Keratinocyte (primary cell): ENCODE measurements at regions not wholly inside any gene's neighbourhood (a gene's known extent, or its start where the extent isn't known, plus 50 kb on each side); places are given as distances from the start of the nearest gene placed in this dataset.

Experiments used
- DNase-seq: peaks from one replicate; pipeline ENCODE4 v3.0.0-alpha.2; 2011; ENCODE audit warnings: low read depth, missing footprints, low spot score
- FAIRE-seq: peaks from 2 replicates; lab custom pipeline; 2011; peaks lifted over from hg19 to GRCh38; lab: Jason Lieb, UNC
- H2AFZ ChIP-seq: 2 replicates; pipeline ENCODE4 v1.6.0; 2012; ENCODE audit warnings: low read length, control low read depth, inconsistent platforms; ENCODE audit not compliant: control insufficient read depth
- H3K27ac ChIP-seq: 2 replicates; pipeline ENCODE4 v1.5.1; 2011; ENCODE audit warnings: low read length; ENCODE audit not compliant: control insufficient read depth, insufficient read depth
- H3K27me3 ChIP-seq: 3 replicates; pipeline ENCODE4 v1.6.0; 2011; ENCODE audit warnings: low read length; ENCODE audit not compliant: control insufficient read depth, insufficient read depth; ENCODE audit errors: extremely low read depth
- H3K36me3 ChIP-seq, 2 experiments: 2 replicates in 1 of 2; 3 replicates in 1 of 2; pipeline ENCODE4 v1.5.1; 2011; ENCODE audit warnings: low read length in 2 of 2, mild to moderate bottlenecking in 1 of 2; ENCODE audit not compliant: control insufficient read depth in 2 of 2, insufficient read depth in 2 of 2; ENCODE audit errors: extremely low read depth in 1 of 2
- H3K4me1 ChIP-seq: 3 replicates; pipeline ENCODE4 v1.5.1; 2011; ENCODE audit warnings: low read length; ENCODE audit not compliant: control insufficient read depth, insufficient read depth; ENCODE audit errors: extremely low read depth
- H3K4me2 ChIP-seq: 3 replicates; pipeline ENCODE4 v1.6.0; 2011; ENCODE audit warnings: low read depth, low read length; ENCODE audit not compliant: control insufficient read depth, insufficient read depth; ENCODE audit errors: extremely low read depth
- H3K4me3 ChIP-seq, 3 experiments: fragments of 200-600 bp in 1 of 3; sonication (generic) in 1 of 3; 2 replicates in 2 of 3; 3 replicates in 1 of 3; pipeline ENCODE4 v1.5.1; 2011 to 2016; ENCODE audit warnings: low read length in 3 of 3, mild to moderate bottlenecking in 3 of 3, control low read depth in 2 of 3, inconsistent platforms in 1 of 3, low read depth in 1 of 3, mixed read lengths in 1 of 3, mixed run types in 1 of 3, moderate library complexity in 1 of 3; ENCODE audit not compliant: control insufficient read depth in 2 of 3, insufficient read depth in 2 of 3; ENCODE audit errors: extremely low read depth in 1 of 3
- H3K79me2 ChIP-seq: 2 replicates; pipeline ENCODE4 v1.6.0; 2012; ENCODE audit warnings: low read length; ENCODE audit not compliant: control insufficient read depth, insufficient read depth
- H3K9ac ChIP-seq: 3 replicates; pipeline ENCODE4 v1.6.0; 2011; ENCODE audit warnings: low read length; ENCODE audit not compliant: control insufficient read depth, insufficient read depth; ENCODE audit errors: extremely low read depth
- H3K9me1 ChIP-seq: 3 replicates; pipeline ENCODE4 v1.6.0; 2011; ENCODE audit warnings: low read length; ENCODE audit not compliant: control insufficient read depth, insufficient read depth; ENCODE audit errors: extremely low read depth
- H3K9me3 ChIP-seq: 2 replicates; pipeline ENCODE4 v1.5.1; 2012; ENCODE audit warnings: low read depth, low read length; ENCODE audit not compliant: control insufficient read depth
- H4K20me1 ChIP-seq: 3 replicates; pipeline ENCODE4 v1.6.0; 2011; ENCODE audit warnings: low read length; ENCODE audit not compliant: control insufficient read depth, insufficient read depth; ENCODE audit errors: extremely low read depth
- CTCF ChIP-seq, 3 experiments: IDR thresholded peaks in 1 of 3; conservative IDR thresholded peaks in 1 of 3; optimal IDR thresholded peaks in 1 of 3; 2 replicates in 2 of 3; 3 replicates in 1 of 3; pipeline versions ENCODE3 to v1.5.1; 2011; ENCODE audit warnings: low read length in 3 of 3, mild to moderate bottlenecking in 3 of 3, moderate library complexity in 2 of 3, control low read depth in 1 of 3, inconsistent platforms in 1 of 3; ENCODE audit not compliant: insufficient read depth in 2 of 3; ENCODE audit errors: extremely low read depth in 1 of 3
- EZH2 ChIP-seq: IDR thresholded peaks from one replicate; pipeline ENCODE4 v1.6.1; 2012; ENCODE audit warnings: inconsistent platforms, mild to moderate bottlenecking, low read length, moderate library complexity
- dilution Hi-C: fragments of 300-500 bp; cut with MboI; formaldehyde crosslinking; loops from one replicate; pipeline ENCODE4 v1.7.0; 2020; ENCODE audit warnings: low sequenced_read_pairs; ENCODE audit not compliant: extremely low pct_ligation_motif_present

GRCh38 chr5:17094830-17095229 is 122.6 kb upstream of the BASP1 start:
- no peak for FAIRE-seq
- Histone ChIP-seq H3K27me3 (no peaks in the 10 kb centered on the region), H3K9me1 (no peaks in the 10 kb centered on the region), H3K79me2 (no peaks in the 10 kb centered on the region), H3K4me2 (no peak overlapping the region), H3K27ac (no peak overlapping the region), H3K36me3 (no peaks in the 10 kb centered on the region), H3K9me3 (no peaks in the 10 kb centered on the region), H3K9ac (no peak overlapping the region), H3K4me3 (no peak overlapping the region), H2AFZ (peak overlapping the region; percentile 55), H4K20me1 (no peaks in the 10 kb centered on the region), H3K4me1 (peaks cover 12% of the 10 kb centered on the region)
- DNase-seq, result no peak
- dilution Hi-C loops, result no loop called here
- TF ChIP-seq CTCF (optimal IDR thresholded peaks at IDR 0.05 in 1 of 3, IDR thresholded peaks at IDR 0.05 in 1 of 3, conservative IDR thresholded peaks at IDR 0.05 in 1 of 3; ENCODE audit: extremely low read depth in 1 of 3, insufficient read depth in 2 of 3, low read length in 3 of 3) (no peak), EZH2 (no peak)

- no peak for DNase-seq
- Histone ChIP-seq H3K4me3 (no peak overlapping the region), H3K36me3 (no peaks in the 10 kb centered on the region), H3K4me1 (peaks cover 10% of the 10 kb centered on the region), H3K79me2 (no peaks in the 10 kb centered on the region), H3K9me3 (no peaks in the 10 kb centered on the region), H3K27ac (no peak overlapping the region), H2AFZ (peak overlapping the region; percentile 88), H4K20me1 (no peaks in the 10 kb centered on the region), H3K9me1 (no peaks in the 10 kb centered on the region), H3K9ac (no peak overlapping the region), H3K4me2 (peak overlapping the region; percentile 70), H3K27me3 (no peaks in the 10 kb centered on the region)
- FAIRE-seq, result peak; percentile 62
- dilution Hi-C loops, result no loop called here
- TF ChIP-seq CTCF (optimal IDR thresholded peaks at IDR 0.05 in 1 of 3, IDR thresholded peaks at IDR 0.05 in 1 of 3, conservative IDR thresholded peaks at IDR 0.05 in 1 of 3; ENCODE audit: extremely low read depth in 1 of 3, insufficient read depth in 2 of 3, low read length in 3 of 3), result no peak
- no peak for TF ChIP-seq EZH2
Observed at GRCh38 chr5:17096952-17097695, 120.3 kb upstream of the BASP1 start.
